C4-2B (cell line): ENCODE measurements at regions not wholly inside any gene's neighbourhood (a gene's known extent, or its start where the extent isn't known, plus 50 kb on each side); places are given as distances from the start of the nearest gene placed in this dataset.

Source experiments
- CTCF ChIP-seq: fragments of 450-650 bp; conservative IDR thresholded peaks from 2 replicates; pipeline ENCODE4 v1.5.1; 2017; ENCODE audit warnings: mild to moderate bottlenecking
- ZFX ChIP-seq: fragments of 450-650 bp; IDR thresholded peaks from 2 replicates; pipeline ENCODE4 v1.6.1; 2017

GRCh38 chr14:71400871-71401321 lies 493.6 kb downstream of the PCNX1 start:
- TF ChIP-seq CTCF (no peak), ZFX (no peak)
